ENCODE measurements at regions not wholly inside any gene's neighbourhood (a gene's known extent, or its start where the extent isn't known, plus 50 kb on each side); places are given as distances from the start of the nearest gene placed in this dataset.

- no peak overlapping the region for H3K23ac ChIP-seq (ENCODE audit: low read length)
- no peak overlapping the region for H3K4me3 ChIP-seq (ENCODE audit: low read length)
- no peak overlapping the region for H3K27ac ChIP-seq (ENCODE audit: low read depth, low read length)
- H3K4ac ChIP-seq (ENCODE audit: low read depth, low read length): no peak overlapping the region
- no peak overlapping the region for H3K56ac ChIP-seq (ENCODE audit: low read length)
- no peak overlapping the region for H4K5ac ChIP-seq (ENCODE audit: low read length)
- no peaks in the 10 kb centered on the region for H3K4me1 ChIP-seq (ENCODE audit: control insufficient read depth, low read depth, low read length)
- no peaks in the 10 kb centered on the region for H3K27me3 ChIP-seq (ENCODE audit: insufficient read depth, low read length, poor library complexity)
- no peaks in the 10 kb centered on the region for H3K79me2 ChIP-seq (ENCODE audit: control insufficient read depth, insufficient read depth, low read length)
- no peak overlapping the region for H3K4me2 ChIP-seq (ENCODE audit: low read length)
- no CpG with 5 or more reads among the region's 1 CpG for WGBS (ENCODE audit: extremely low coverage, insufficient coverage, low lambda C conversion rate)
- H3K36me3 ChIP-seq (ENCODE audit: control insufficient read depth, insufficient read depth, low read length): no peaks in the 10 kb centered on the region
- no peak overlapping the region for H2BK120ac ChIP-seq (ENCODE audit: low read depth, low read length)
- no peak overlapping the region for H3K9ac ChIP-seq (ENCODE audit: low read length)
- no peak overlapping the region for H2AK5ac ChIP-seq (ENCODE audit: low read length)
- no peak for DNase-seq
- H2BK5ac ChIP-seq (ENCODE audit: low read length): no peak overlapping the region
- H4K8ac ChIP-seq (ENCODE audit: low read depth, low read length): no peak overlapping the region
- H2BK15ac ChIP-seq (replicated peaks; ENCODE audit: low read depth): no peak overlapping the region
- H3K79me1 ChIP-seq (ENCODE audit: low read length): no peaks in the 10 kb centered on the region
- H3K18ac ChIP-seq (ENCODE audit: low read length): no peak overlapping the region
These were observed 1742.3 kb upstream of the NUDT12 start for GRCh38 chr5:105304859-105305258.

GRCh38 chr5:105288946-105289345 lies 1726.4 kb upstream of the NUDT12 start:
- no peaks in the 10 kb centered on the region for H3K4me1 ChIP-seq (ENCODE audit: control insufficient read depth, low read depth, low read length)
- no peaks in the 10 kb centered on the region for H3K27me3 ChIP-seq (ENCODE audit: insufficient read depth, low read length, poor library complexity)
- DNase-seq: no peak

GRCh38 chr5:105283134-105283533 lies 1720.5 kb upstream of the NUDT12 start:
- no peaks in the 10 kb centered on the region for H3K4me1 ChIP-seq (ENCODE audit: control insufficient read depth, low read depth, low read length)
- H2BK15ac ChIP-seq (replicated peaks; ENCODE audit: low read depth): no peak overlapping the region

More at GRCh38 chr5:105288946-105289345, 1726.4 kb upstream of the NUDT12 start:
- no peak overlapping the region for H2BK5ac ChIP-seq (ENCODE audit: low read length)
- no peak overlapping the region for H3K18ac ChIP-seq (ENCODE audit: low read length)
- no peak overlapping the region for H3K27ac ChIP-seq (ENCODE audit: low read depth, low read length)
- no peak overlapping the region for H3K4ac ChIP-seq (ENCODE audit: low read depth, low read length)
- no peak overlapping the region for H4K5ac ChIP-seq (ENCODE audit: low read length)
- no peak overlapping the region for H3K4me3 ChIP-seq (ENCODE audit: low read length)
- H3K9ac ChIP-seq (ENCODE audit: low read length): no peak overlapping the region
- H3K4me2 ChIP-seq (ENCODE audit: low read length): no peak overlapping the region
- H3K56ac ChIP-seq (ENCODE audit: low read length): no peak overlapping the region
- H3K36me3 ChIP-seq (ENCODE audit: control insufficient read depth, insufficient read depth, low read length): no peaks in the 10 kb centered on the region
- no peak overlapping the region for H2AK5ac ChIP-seq (ENCODE audit: low read length)
- no peak overlapping the region for H4K8ac ChIP-seq (ENCODE audit: low read depth, low read length)
- H2BK120ac ChIP-seq (ENCODE audit: low read depth, low read length): no peak overlapping the region
- H2BK15ac ChIP-seq (replicated peaks; ENCODE audit: low read depth): no peak overlapping the region
- H3K23ac ChIP-seq (ENCODE audit: low read length): no peak overlapping the region
- H3K79me2 ChIP-seq (ENCODE audit: control insufficient read depth, insufficient read depth, low read length): no peaks in the 10 kb centered on the region
- H3K79me1 ChIP-seq (ENCODE audit: low read length): no peaks in the 10 kb centered on the region

GRCh38 chr5:105274079-105274478 lies 1711.5 kb upstream of the NUDT12 start:
- Histone ChIP-seq H3K9ac (ENCODE audit: low read length) (no peak overlapping the region), H3K23ac (ENCODE audit: low read length) (no peak overlapping the region), H3K18ac (ENCODE audit: low read length) (no peak overlapping the region), H2AK5ac (ENCODE audit: low read length) (no peak overlapping the region), H2BK5ac (ENCODE audit: low read length) (no peak overlapping the region), H3K4me3 (ENCODE audit: low read length) (no peak overlapping the region), H3K27ac (ENCODE audit: low read depth, low read length) (no peak overlapping the region), H2BK15ac (replicated peaks; ENCODE audit: low read depth) (no peak overlapping the region), H3K27me3 (ENCODE audit: insufficient read depth, low read length, poor library complexity) (no peaks in the 10 kb centered on the region), H3K4ac (ENCODE audit: low read depth, low read length) (no peak overlapping the region), H3K36me3 (ENCODE audit: control insufficient read depth, insufficient read depth, low read length) (no peaks in the 10 kb centered on the region), H4K5ac (ENCODE audit: low read length) (no peak overlapping the region), H2BK120ac (ENCODE audit: low read depth, low read length) (no peak overlapping the region), H3K4me2 (ENCODE audit: low read length) (no peak overlapping the region), H3K56ac (ENCODE audit: low read length) (no peak overlapping the region), H3K4me1 (ENCODE audit: control insufficient read depth, low read depth, low read length) (no peaks in the 10 kb centered on the region), H3K79me1 (ENCODE audit: low read length) (no peaks in the 10 kb centered on the region), H4K8ac (ENCODE audit: low read depth, low read length) (no peak overlapping the region), H3K79me2 (ENCODE audit: control insufficient read depth, insufficient read depth, low read length) (no peaks in the 10 kb centered on the region)
- no CpG with 5 or more reads among the region's 1 CpG for WGBS (ENCODE audit: extremely low coverage, insufficient coverage, low lambda C conversion rate)
- no peak for DNase-seq

More at GRCh38 chr5:105283134-105283533, 1720.5 kb upstream of the NUDT12 start:
- Histone ChIP-seq H4K5ac (ENCODE audit: low read length) (no peak overlapping the region), H3K18ac (ENCODE audit: low read length) (no peak overlapping the region), H3K36me3 (ENCODE audit: control insufficient read depth, insufficient read depth, low read length) (no peaks in the 10 kb centered on the region), H2BK5ac (ENCODE audit: low read length) (no peak overlapping the region), H2BK120ac (ENCODE audit: low read depth, low read length) (no peak overlapping the region), H4K8ac (ENCODE audit: low read depth, low read length) (no peak overlapping the region), H3K4ac (ENCODE audit: low read depth, low read length) (no peak overlapping the region), H3K9ac (ENCODE audit: low read length) (no peak overlapping the region), H3K79me2 (ENCODE audit: control insufficient read depth, insufficient read depth, low read length) (no peaks in the 10 kb centered on the region), H3K4me2 (ENCODE audit: low read length) (no peak overlapping the region), H3K4me3 (ENCODE audit: low read length) (no peak overlapping the region), H3K27ac (ENCODE audit: low read depth, low read length) (no peak overlapping the region), H3K23ac (ENCODE audit: low read length) (no peak overlapping the region), H2AK5ac (ENCODE audit: low read length) (no peak overlapping the region), H3K79me1 (ENCODE audit: low read length) (no peaks in the 10 kb centered on the region), H3K27me3 (ENCODE audit: insufficient read depth, low read length, poor library complexity) (no peaks in the 10 kb centered on the region), H3K56ac (ENCODE audit: low read length) (no peak overlapping the region)
- DNase-seq: no peak

GRCh38 chr5:105263515-105263914 lies 1700.9 kb upstream of the NUDT12 start:
- Histone ChIP-seq H3K9ac (ENCODE audit: low read length) (no peak overlapping the region), H3K23ac (ENCODE audit: low read length) (no peak overlapping the region), H3K27ac (ENCODE audit: low read depth, low read length) (no peak overlapping the region), H3K56ac (ENCODE audit: low read length) (no peak overlapping the region), H4K5ac (ENCODE audit: low read length) (no peak overlapping the region), H2AK5ac (ENCODE audit: low read length) (no peak overlapping the region), H3K4me2 (ENCODE audit: low read length) (no peak overlapping the region), H3K79me2 (ENCODE audit: control insufficient read depth, insufficient read depth, low read length) (no peaks in the 10 kb centered on the region), H3K18ac (ENCODE audit: low read length) (no peak overlapping the region), H4K8ac (ENCODE audit: low read depth, low read length) (no peak overlapping the region), H3K4ac (ENCODE audit: low read depth, low read length) (no peak overlapping the region), H2BK120ac (ENCODE audit: low read depth, low read length) (no peak overlapping the region), H2BK5ac (ENCODE audit: low read length) (no peak overlapping the region), H3K4me3 (ENCODE audit: low read length) (no peak overlapping the region), H2BK15ac (replicated peaks; ENCODE audit: low read depth) (no peak overlapping the region), H3K4me1 (ENCODE audit: control insufficient read depth, low read depth, low read length) (no peaks in the 10 kb centered on the region), H3K27me3 (ENCODE audit: insufficient read depth, low read length, poor library complexity) (no peaks in the 10 kb centered on the region), H3K79me1 (ENCODE audit: low read length) (no peaks in the 10 kb centered on the region), H3K36me3 (ENCODE audit: control insufficient read depth, insufficient read depth, low read length) (no peaks in the 10 kb centered on the region)
- no CpG with 5 or more reads among the region's 1 CpG for WGBS (ENCODE audit: extremely low coverage, insufficient coverage, low lambda C conversion rate)
- DNase-seq: no peak

GRCh38 chr5:105259581-105260217 lies 1697.1 kb upstream of the NUDT12 start:
- Histone ChIP-seq H3K27me3 (ENCODE audit: insufficient read depth, low read length, poor library complexity) (no peaks in the 10 kb centered on the region), H3K4me3 (ENCODE audit: low read length) (no peak overlapping the region), H3K9ac (ENCODE audit: low read length) (no peak overlapping the region), H3K4me1 (ENCODE audit: control insufficient read depth, low read depth, low read length) (no peaks in the 10 kb centered on the region), H3K56ac (ENCODE audit: low read length) (no peak overlapping the region), H4K8ac (ENCODE audit: low read depth, low read length) (no peak overlapping the region), H2BK15ac (replicated peaks; ENCODE audit: low read depth) (no peak overlapping the region), H3K36me3 (ENCODE audit: control insufficient read depth, insufficient read depth, low read length) (no peaks in the 10 kb centered on the region), H4K5ac (ENCODE audit: low read length) (no peak overlapping the region), H3K79me2 (ENCODE audit: control insufficient read depth, insufficient read depth, low read length) (no peaks in the 10 kb centered on the region), H3K4me2 (ENCODE audit: low read length) (no peak overlapping the region), H3K79me1 (ENCODE audit: low read length) (no peaks in the 10 kb centered on the region), H2BK5ac (ENCODE audit: low read length) (no peak overlapping the region), H2AK5ac (ENCODE audit: low read length) (no peak overlapping the region), H3K18ac (ENCODE audit: low read length) (no peak overlapping the region), H3K27ac (ENCODE audit: low read depth, low read length) (no peak overlapping the region), H2BK120ac (ENCODE audit: low read depth, low read length) (no peak overlapping the region), H3K4ac (ENCODE audit: low read depth, low read length) (no peak overlapping the region), H3K23ac (ENCODE audit: low read length) (no peak overlapping the region)
- peak; percentile 26 for DNase-seq
- WGBS (ENCODE audit: extremely low coverage, insufficient coverage, low lambda C conversion rate): no CpG with 5 or more reads among the region's 5 CpGs
